Lower leg skin (tissue), 4 donors: ENCODE measurements at regions not wholly inside any gene's neighbourhood (a gene's known extent, or its start where the extent isn't known, plus 50 kb on each side); places are given as distances from the start of the nearest gene placed in this dataset.

Experiments
- DNase-seq, 2 donors: peaks; one replicate each; pipeline ENCODE4 v3.0.0-alpha.2; 2019; ENCODE audit warnings: low spot score in 2 of 2
- H3K4me3 ChIP-seq: fragments of 200-600 bp; sonication (generic); 2 replicates; pipeline ENCODE4 v1.5.1; 2017; ENCODE audit warnings: mild to moderate bottlenecking, low read depth; ENCODE audit not compliant: poor library complexity, severe bottlenecking
- POLR2A ChIP-seq, 2 donors: fragments of 450-650 bp; IDR thresholded peaks; one replicate each; pipeline ENCODE4 v1.6.1; 2016 to 2017; ENCODE audit warnings: antibody characterized with exemption in 2 of 2, mild to moderate bottlenecking in 1 of 2, moderate library complexity in 1 of 2
- WGBS, 2 donors: methylation state at CpG; one replicate each; pipeline ENCODE4 v1.1.5; 2018; 5-methylcytosine and 5-hydroxymethylcytosine counted together
- intact Hi-C: fragments of 100-400 bp; cut with DNase I; formaldehyde crosslinking; loops from one replicate; pipeline ENCODE4 v1.15.0; 2023; ENCODE audit warnings: low total_unique reads
- TF ChIP-seq, protein P1 (sequence below), 3 donors: fragments of 450-650 bp; IDR thresholded peaks; one replicate each; pipeline ENCODE4 v1.5.1; 2016; ENCODE audit warnings: antibody characterized with exemption in 3 of 3, mild to moderate bottlenecking in 3 of 3, moderate library complexity in 2 of 3

DNA sequence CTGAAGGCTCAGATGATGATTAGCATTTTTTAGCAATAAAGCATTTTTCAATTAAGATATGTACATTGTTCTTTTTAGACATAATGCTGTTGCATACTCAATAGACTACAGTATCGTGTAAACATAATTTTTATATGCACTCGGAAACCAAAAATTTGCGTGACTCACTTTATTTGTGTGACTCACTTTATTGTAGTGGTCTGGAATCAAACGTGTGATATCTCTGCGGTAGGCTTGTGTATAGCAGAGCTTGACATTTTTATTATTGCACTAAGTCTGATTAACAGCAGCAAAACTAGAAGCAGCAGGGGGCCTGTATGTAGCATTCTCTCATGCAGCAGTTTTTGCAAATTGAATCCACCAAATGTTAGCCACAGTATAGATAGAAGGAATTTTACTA lies 119.1 kb upstream of the PRDX4 start:
- whole genome bisulfite sequencing, 2 donors, result 59 to 73% methylated on average over 5 of the region's 5 CpGs
- TF ChIP-seq POLR2A (IDR thresholded peaks at IDR 0.05), result no peak
- TF ChIP-seq, protein P1, sequence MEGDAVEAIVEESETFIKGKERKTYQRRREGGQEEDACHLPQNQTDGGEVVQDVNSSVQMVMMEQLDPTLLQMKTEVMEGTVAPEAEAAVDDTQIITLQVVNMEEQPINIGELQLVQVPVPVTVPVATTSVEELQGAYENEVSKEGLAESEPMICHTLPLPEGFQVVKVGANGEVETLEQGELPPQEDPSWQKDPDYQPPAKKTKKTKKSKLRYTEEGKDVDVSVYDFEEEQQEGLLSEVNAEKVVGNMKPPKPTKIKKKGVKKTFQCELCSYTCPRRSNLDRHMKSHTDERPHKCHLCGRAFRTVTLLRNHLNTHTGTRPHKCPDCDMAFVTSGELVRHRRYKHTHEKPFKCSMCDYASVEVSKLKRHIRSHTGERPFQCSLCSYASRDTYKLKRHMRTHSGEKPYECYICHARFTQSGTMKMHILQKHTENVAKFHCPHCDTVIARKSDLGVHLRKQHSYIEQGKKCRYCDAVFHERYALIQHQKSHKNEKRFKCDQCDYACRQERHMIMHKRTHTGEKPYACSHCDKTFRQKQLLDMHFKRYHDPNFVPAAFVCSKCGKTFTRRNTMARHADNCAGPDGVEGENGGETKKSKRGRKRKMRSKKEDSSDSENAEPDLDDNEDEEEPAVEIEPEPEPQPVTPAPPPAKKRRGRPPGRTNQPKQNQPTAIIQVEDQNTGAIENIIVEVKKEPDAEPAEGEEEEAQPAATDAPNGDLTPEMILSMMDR (IDR thresholded peaks at IDR 0.05), result no peak
- intact Hi-C loops, result no loop called here
- H3K4me3 ChIP-seq, result no peak overlapping the region
- no peak for DNase-seq

DNA sequence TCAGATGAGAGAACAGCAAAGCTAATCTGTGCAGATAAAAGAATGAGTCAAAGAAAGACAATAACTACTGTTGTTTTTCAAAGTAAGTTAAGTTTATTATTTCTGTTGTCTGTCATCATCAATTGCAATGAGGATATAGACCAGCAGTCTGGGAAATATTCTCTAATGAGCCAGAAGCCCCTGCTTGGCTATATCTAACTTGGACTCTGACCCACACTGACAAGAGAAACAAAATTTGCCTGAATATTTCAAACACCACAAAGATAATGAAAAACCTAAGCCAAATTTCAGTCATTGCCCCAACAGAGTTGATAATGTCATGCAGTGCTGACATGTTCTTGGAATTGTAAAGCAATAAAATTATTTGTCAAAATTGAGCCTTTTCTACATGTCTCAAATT lies 115.0 kb upstream of the PRDX4 start:
- TF ChIP-seq, protein P1 (IDR thresholded peaks at IDR 0.05), result no peak
- no peak for TF ChIP-seq POLR2A (IDR thresholded peaks at IDR 0.05)
- DNase-seq, result no peak

DNA sequence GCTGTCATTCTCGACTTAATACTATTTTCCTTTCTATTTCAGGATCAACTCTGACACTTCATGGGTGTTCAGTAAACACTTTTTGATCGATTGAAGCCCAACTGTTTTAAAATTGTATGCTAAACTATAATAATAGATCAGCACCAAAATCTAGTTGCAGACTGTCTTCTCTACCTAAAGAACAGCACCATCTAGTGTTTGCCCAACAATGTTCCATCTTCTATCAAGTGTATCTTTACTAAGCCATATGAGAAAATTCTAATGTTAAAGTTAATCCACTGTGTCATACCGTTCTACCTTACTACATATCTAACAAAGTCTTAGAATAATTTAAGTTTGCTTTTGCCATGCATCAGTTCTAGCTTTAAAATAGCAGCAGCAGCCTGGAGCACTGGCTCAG lies 113.0 kb upstream of the PRDX4 start:
- DNase-seq, result no peak
- no peak overlapping the region for H3K4me3 ChIP-seq
- TF ChIP-seq, protein P1 (IDR thresholded peaks at IDR 0.05), result no peak
- TF ChIP-seq POLR2A (IDR thresholded peaks at IDR 0.05), result no peak
- intact Hi-C loops, result no loop called here
- 4 to 12% methylated on average over 3 of the region's 3 CpGs for WGBS, 2 donors

More for the DNA sequence above, 115.0 kb upstream of the PRDX4 start:
- no peak overlapping the region for H3K4me3 ChIP-seq
- intact Hi-C loops, result no loop called here

DNA sequence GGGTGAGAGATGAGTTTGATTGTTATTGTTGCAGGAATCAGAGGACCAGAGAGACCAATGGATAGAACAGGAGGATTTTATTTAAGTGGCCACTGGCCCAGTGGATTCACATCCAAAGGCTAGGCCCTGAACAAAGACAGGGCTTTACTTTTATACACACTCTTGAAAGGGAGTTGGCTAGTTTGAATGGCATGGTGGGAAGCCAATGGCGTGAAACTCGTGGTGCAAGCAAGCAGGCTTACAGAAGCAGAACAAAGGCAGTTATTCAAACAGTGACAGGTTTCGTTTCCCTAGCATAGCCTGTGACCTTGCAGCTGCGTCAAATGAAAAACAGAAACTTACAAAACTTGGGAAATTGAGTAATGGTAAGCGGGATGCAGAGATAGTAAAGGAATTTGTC lies 110.2 kb upstream of the PRDX4 start:
- no peak overlapping the region for H3K4me3 ChIP-seq
- intact Hi-C loops, result no loop called here
- TF ChIP-seq POLR2A (IDR thresholded peaks at IDR 0.05), result no peak
- TF ChIP-seq, protein P1 (IDR thresholded peaks at IDR 0.05), result no peak
- no peak for DNase-seq
- WGBS, 2 donors, result 73 to 86% methylated on average over 5 of the region's 5 CpGs

DNA sequence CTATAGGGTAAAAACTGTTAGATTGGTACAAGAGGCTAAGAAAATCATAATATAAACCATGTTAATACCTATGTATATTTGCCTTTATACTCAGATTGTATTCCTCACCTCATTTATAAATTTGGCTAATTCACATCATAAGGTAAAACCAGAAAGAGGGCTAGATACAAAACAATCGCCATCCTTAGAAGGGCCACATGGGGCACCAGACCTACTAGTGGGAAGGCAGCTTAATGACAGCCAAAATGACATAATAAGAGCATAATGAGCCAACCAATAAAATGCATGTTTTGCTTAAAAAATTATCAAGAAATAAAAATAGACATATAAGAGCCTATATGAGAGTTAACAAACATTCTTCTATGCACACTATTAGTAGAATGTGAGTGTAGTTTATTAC lies 107.3 kb upstream of the PRDX4 start:
- intact Hi-C loops, result no loop called here
- WGBS, 2 donors, result 80 to 92% methylated on average over 1 of the region's 1 CpG
- TF ChIP-seq, protein P1 (IDR thresholded peaks at IDR 0.05), result no peak
- TF ChIP-seq POLR2A (IDR thresholded peaks at IDR 0.05), result no peak
- DNase-seq, result no peak
- no peak overlapping the region for H3K4me3 ChIP-seq

DNA sequence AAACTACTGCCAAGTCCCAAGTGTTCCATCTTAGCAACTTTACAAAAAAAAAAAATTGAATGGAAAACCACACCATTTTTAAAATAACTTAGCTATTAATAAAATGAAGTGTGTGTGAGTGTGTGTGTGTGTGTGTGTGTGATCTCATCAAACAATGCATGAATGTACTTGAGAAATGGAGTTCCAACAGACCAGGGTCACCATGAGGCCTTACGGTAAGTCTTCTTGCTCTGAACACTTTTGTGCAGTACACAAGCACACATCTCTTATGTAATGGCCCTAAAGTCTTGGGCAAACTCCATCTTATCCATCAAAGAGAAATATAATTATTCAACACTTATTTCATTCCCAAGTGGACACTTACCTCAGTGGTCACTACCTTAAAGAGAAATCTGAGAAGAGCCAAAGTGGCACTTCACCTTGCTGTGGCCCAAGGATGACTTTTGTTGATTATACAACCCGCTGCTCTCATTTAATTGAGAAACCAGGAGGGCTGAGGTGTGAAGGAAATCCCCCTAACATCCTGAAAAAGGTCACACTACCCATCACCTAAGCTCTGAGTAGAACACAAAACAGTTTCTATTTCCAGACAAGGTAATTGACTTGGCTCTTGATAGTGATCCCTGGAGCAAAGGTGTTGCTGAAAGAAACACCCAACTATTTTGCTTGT lies 96.5 kb upstream of the PRDX4 start:
- H3K4me3 ChIP-seq, result no peak overlapping the region
- intact Hi-C loops, result no loop called here
- WGBS, 2 donors, result 84 to 92% methylated on average over 2 of the region's 2 CpGs
- DNase-seq, result no peak
- TF ChIP-seq POLR2A (IDR thresholded peaks at IDR 0.05), result no peak
